ENCODE measurements at regions not wholly inside any gene's neighbourhood (a gene's known extent, or its start where the extent isn't known, plus 50 kb on each side); places are given as distances from the start of the nearest gene placed in this dataset.
A peak's percentile ranks its signal among the peaks of the same experiment; 100 is the strongest.
"Not testable (repeated sequence)": the region's sequence is repeated elsewhere in the genome, so short reads cannot be mapped to it uniquely, and the experiment has no call there.

DNA sequence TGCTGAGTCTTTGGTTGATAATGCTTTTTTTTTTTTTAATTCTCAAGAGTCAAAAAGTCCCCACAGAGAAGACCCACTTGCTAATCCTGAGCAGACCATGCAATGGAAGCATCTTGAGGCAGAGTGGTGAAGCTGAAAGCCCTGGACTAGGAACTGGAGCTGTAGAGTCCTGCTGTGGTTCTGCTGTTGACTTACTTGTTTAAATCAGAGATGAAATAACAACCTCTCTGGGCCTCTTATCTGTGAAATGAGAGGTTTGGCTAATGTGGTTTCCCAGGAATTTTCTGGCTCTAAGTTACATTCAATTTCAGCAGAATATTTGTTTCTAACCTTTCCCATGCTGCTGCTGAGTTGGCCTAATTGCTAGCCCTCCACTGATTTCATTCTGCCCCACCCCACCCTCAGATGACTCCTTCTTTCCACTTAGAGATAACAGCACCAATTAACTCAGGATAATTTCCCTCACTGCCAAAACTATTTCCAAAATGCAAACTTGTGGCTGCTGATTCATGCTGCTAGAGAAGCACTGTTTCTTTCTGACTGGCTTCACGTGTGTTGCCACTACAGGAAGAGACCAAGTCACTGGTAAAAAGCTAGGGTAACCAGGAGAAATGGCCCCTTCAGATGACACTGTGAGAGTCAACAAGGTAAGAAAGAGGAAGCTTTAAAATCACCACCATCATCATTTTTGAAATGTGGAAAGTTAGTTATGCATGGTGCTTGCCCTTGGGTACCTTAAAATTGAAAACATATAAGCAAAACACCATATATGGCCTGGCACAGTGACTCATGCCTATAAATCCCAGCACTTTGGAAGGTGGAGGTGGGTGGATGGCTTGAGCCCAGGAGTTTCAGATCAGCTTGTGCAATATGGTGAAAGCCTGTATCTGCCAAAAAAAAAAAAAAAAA, 326.4 kb downstream of the DCHS2 start:
- Mint-ChIP-seq H3K36me3 (no peaks in the 10 kb centered on the region), H3K4me3 (no peak overlapping the region), H3K9me3 (ENCODE audit: low read depth) (no peaks in the 10 kb centered on the region), H3K27me3 (peaks cover 17% of the 10 kb centered on the region), H3K27ac (peak overlapping the region; percentile 51), H3K4me1 (ENCODE audit: low read depth) (peaks cover 8% of the 10 kb centered on the region)

DNA sequence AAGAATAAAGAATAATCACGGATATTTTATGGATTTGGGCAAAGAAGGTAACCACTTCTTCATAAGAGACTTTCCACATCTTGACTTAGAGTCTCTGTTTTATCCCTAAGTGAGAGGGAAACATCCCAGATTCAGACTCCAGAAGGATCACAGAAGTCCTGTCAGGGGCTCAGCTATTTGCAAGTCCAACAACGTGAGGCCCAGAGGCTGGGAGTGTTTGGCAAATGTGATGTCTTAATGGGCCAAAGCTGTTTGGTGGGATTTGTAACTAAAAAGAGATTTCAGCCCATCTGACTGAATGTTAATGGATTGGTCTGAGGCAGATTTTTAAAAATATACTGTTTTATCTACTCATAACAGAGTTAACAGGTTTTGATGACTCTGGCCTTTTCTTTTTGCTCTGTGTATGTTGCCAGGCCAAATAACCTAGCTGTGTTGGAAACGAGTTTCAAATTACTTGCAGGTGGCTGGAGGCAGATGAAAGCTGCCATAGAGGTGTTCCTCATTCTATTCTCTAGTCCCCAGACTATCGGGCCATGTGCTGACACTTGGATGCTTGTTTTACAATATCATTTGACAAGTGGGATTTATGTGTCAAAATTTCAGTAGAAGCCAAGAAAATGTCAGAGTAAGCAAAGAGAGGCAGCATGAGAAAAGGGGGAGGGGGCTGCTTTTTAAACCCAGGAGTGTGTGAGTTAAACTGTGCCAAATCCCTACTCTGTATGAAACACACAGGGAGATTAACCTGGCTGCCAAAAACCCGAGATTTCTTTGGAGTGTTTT, 330.9 kb downstream of the DCHS2 start:
- no peak overlapping the region for H3K4me3 Mint-ChIP-seq
- no peaks in the 10 kb centered on the region for H3K36me3 Mint-ChIP-seq
- no peak overlapping the region for H3K27ac Mint-ChIP-seq
- no peaks in the 10 kb centered on the region for H3K9me3 Mint-ChIP-seq (ENCODE audit: low read depth)
- H3K4me1 Mint-ChIP-seq (ENCODE audit: low read depth), result peaks cover 7% of the 10 kb centered on the region
- peaks cover 26% of the 10 kb centered on the region for H3K27me3 Mint-ChIP-seq

DNA sequence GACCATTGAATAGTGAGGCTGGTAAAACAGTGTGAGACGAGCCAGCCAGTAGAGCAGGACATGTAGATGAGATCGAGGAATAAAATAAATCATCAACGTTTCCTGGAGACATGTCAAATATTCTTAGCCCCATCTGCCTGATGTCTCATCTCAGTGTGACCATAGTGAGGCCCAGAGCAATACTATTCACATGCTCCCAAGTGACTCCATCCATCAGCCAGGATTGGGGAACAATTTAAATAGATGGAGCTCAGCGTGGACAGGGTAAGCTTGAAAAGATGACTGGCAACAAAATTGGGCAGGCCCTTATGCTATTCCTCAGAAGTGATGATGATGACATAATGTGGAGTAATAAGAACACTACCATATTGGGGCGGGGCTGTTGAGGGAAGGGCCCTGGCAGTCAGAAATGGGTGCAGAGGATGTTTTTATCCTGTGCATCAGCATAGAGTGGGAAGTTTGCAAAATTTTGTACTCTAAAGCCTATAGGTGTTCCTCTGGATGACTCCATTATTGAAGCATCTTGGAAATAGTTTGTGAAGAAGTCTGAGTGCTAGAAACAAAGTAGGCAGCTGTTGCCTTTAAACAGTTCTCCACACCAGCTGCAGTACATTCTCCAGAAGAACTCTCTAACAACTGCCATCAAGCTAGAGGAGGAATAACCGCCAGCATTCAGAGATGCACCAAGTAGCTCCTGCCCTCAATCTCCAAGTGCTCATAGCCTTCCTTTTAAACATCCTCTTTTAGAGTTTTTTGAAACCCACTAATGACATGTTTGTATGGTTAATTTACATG, 333.0 kb downstream of the DCHS2 start:
- no peaks in the 10 kb centered on the region for H3K9me3 Mint-ChIP-seq (ENCODE audit: low read depth)
- H3K4me3 Mint-ChIP-seq, result no peak overlapping the region
- no peaks in the 10 kb centered on the region for H3K36me3 Mint-ChIP-seq
- H3K4me1 Mint-ChIP-seq (ENCODE audit: low read depth), result no peaks in the 10 kb centered on the region
- H3K27ac Mint-ChIP-seq, result no peak overlapping the region
- H3K27me3 Mint-ChIP-seq, result peaks cover 22% of the 10 kb centered on the region

DNA sequence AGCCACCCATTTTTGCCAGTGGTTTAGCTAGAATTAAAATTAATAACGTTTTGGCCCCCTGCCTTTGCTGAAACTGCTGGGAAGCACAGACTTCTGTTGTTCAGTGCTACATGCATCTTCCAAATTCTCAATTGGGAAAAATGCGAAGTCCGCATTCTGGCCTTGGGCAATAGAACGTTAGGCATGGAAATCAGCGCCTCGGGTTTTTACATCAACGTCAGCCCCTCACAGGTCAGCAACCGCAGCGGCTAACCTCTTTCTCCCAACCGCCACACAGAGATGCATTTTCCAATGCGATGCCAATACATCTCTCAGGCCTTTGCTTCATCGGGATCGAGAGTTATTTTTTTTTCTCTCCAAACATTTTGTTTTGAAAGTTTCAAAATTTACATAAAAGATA, 339.1 kb downstream of the DCHS2 start:
- H3K27ac Mint-ChIP-seq, result no peak overlapping the region
- no peaks in the 10 kb centered on the region for H3K36me3 Mint-ChIP-seq
- peaks cover 1% of the 10 kb centered on the region for H3K27me3 Mint-ChIP-seq
- H3K4me3 Mint-ChIP-seq, result no peak overlapping the region
- H3K4me1 Mint-ChIP-seq (ENCODE audit: low read depth), result no peaks in the 10 kb centered on the region
- no peaks in the 10 kb centered on the region for H3K9me3 Mint-ChIP-seq (ENCODE audit: low read depth)

DNA sequence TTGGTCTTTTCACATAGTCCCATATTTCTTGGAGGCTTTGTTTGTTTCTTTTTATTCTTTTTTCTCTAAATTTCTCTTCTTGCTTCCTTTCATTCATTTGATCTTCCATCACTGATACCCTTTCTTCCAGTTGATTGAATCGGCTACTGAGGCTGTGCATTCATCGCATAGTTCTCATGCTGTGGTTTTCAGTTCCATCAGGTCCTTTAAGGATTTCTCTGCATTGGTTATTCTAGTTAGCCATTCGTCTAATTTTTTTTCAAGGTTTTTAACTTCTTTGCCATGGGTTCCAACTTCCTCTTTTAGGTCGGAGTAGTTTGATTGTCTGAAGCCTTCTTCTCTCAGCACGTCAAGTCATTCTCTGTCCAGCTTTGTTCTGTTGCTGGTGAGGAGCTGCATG, 342.4 kb downstream of the DCHS2 start:
- H3K36me3 Mint-ChIP-seq; H3K4me3 Mint-ChIP-seq; H3K27ac Mint-ChIP-seq; H3K4me1 Mint-ChIP-seq (ENCODE audit: low read depth); H3K27me3 Mint-ChIP-seq; H3K9me3 Mint-ChIP-seq (ENCODE audit: low read depth): not testable (repeated sequence)

DNA sequence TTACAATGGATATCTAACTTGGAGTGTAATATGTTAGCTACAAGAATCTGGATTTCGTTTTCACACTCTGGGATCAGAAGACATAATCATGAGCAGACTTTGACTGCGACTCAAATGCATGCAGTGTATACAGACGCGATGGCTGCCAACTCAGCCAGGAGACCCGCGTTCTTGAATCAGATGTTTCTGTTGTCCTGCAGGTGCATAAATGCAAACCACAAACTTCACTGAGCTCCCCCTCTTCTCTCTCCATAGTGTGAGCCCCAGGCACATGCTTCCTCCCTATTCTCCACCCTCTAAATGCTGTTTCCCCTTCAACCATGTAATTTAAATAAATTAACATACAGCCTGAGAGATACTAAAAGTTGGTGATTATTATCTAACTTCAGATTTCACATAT, 347.9 kb downstream of the DCHS2 start:
- Mint-ChIP-seq H3K27me3 (peaks cover 1% of the 10 kb centered on the region), H3K9me3 (ENCODE audit: low read depth) (no peaks in the 10 kb centered on the region), H3K4me1 (ENCODE audit: low read depth) (no peaks in the 10 kb centered on the region), H3K4me3 (no peak overlapping the region), H3K36me3 (no peaks in the 10 kb centered on the region), H3K27ac (no peak overlapping the region)

DNA sequence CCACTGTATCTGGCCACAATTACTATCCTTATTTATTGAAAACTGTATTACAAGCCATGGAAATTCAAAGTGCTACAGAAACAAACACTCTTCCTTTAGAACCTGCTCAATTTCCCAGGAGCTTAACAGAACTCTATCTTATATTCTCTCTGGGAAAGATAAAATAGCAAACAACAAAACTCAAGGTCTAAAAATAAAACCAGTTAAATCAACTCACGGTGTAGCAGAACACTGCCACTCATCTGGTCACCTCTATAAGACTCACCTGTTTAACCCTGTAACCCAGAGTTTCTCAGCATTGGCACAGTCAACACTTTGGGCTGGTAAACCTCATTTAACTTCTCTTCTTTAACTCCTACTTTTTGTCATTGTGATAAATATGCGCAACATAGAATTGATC, 348.9 kb downstream of the DCHS2 start:
- H3K4me3 Mint-ChIP-seq, result no peak overlapping the region
- no peak overlapping the region for H3K27ac Mint-ChIP-seq
- no peaks in the 10 kb centered on the region for H3K27me3 Mint-ChIP-seq
- H3K36me3 Mint-ChIP-seq, result no peaks in the 10 kb centered on the region
- H3K9me3 Mint-ChIP-seq (ENCODE audit: low read depth), result no peaks in the 10 kb centered on the region
- no peaks in the 10 kb centered on the region for H3K4me1 Mint-ChIP-seq (ENCODE audit: low read depth)

DNA sequence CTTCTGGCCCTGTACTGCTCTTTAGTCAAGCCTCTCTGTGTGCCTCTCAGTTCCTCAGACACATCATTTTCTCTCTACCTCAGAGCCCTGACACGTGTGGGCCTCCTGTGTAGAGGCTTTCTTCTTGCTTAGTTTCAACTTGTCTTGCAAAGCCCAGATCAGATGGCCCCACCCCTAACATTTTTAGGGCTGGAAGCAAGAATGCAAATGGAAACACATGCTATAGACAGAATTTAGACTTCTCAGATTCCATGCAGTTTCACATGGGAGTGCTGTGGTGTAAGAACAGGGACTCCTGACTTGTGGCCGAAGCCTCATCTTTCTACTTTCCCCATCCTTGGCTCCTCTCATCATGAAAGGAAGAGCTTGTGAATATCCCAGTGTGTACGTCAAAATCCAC, 350.7 kb downstream of the DCHS2 start:
- Mint-ChIP-seq H3K4me3 (no peak overlapping the region), H3K9me3 (ENCODE audit: low read depth) (no peaks in the 10 kb centered on the region), H3K36me3 (no peaks in the 10 kb centered on the region)

DNA sequence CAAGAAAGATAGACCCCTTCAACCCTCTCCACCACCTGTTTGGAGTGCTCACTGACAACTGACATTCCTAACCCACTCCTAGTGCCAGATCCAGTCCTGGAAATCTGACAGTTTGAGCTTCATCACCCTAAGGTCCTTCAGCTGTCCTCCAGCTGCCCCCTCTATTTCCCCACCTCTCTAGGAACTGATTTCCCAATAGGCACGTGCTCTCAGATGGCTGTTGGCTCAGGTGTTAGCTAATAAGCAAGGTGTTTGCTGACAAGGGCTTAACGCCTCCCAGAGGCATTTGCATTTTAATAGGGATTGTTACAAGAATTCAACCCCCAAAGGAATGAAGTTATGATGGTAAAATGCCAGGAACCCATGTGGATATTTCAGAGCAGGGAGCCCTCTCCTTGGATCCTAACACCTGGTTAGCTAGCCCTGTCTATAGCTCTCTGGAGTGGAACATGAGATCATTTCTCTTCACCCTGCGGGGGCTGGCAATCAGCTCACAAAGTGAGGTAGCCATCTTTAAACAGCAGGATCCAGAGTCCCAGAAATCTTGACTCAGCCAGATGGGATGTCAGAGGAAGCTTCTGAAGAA, 348.5 kb upstream of the SFRP2 start:
- no peak overlapping the region for H3K4me3 Mint-ChIP-seq
- no peaks in the 10 kb centered on the region for H3K27me3 Mint-ChIP-seq
- no peaks in the 10 kb centered on the region for H3K4me1 Mint-ChIP-seq (ENCODE audit: low read depth)
- H3K36me3 Mint-ChIP-seq, result no peaks in the 10 kb centered on the region
- no peak overlapping the region for H3K27ac Mint-ChIP-seq
- no peaks in the 10 kb centered on the region for H3K9me3 Mint-ChIP-seq (ENCODE audit: low read depth)

More for the DNA sequence above, 350.7 kb downstream of the DCHS2 start:
- Mint-ChIP-seq H3K27me3 (no peaks in the 10 kb centered on the region), H3K27ac (no peak overlapping the region), H3K4me1 (ENCODE audit: low read depth) (no peaks in the 10 kb centered on the region)

DNA sequence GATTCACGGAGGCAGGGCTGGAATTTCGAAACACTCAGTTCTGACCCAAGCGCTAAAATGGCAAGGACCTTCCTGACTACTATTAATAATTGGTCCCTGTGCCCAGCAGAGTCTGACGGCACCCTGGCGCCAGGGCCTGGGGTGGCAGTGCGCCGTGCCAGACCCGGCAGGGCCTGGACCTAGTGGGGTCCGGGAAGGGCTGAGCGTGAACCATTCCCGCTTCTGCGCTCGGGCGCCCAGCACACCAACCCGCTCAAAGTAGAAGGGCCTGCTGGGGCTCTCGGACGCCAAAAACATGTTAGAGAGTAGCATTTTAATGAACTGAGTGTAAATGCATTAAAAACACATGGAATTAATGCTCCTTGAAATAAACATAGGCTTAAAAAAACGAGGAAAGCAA, 346.7 kb upstream of the SFRP2 start:
- Mint-ChIP-seq H3K9me3 (ENCODE audit: low read depth) (no peaks in the 10 kb centered on the region), H3K4me3 (no peak overlapping the region), H3K4me1 (ENCODE audit: low read depth) (no peaks in the 10 kb centered on the region), H3K36me3 (no peaks in the 10 kb centered on the region), H3K27ac (no peak overlapping the region), H3K27me3 (no peaks in the 10 kb centered on the region)

DNA sequence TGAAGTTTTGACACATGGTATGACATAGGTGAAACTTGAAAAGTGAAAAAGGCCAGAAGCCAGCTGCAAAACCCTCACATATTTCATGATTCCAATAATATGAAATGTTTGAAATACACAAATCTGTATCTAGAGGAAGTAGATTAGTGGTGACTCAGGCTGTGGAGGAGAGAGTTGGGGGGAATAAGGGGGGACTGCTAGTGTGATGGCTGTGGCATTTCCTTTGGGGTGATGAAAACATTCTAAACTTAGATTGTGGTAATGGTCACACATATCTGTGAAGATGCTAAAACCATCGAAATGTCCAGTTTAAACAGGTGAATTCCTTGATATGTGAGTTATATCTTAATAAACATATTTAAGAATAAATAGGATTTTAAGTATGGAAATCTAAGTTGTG, 343.5 kb upstream of the SFRP2 start:
- no peaks in the 10 kb centered on the region for H3K4me1 Mint-ChIP-seq (ENCODE audit: low read depth)
- peaks cover 2% of the 10 kb centered on the region for H3K36me3 Mint-ChIP-seq
- H3K4me3 Mint-ChIP-seq, result no peak overlapping the region
- no peaks in the 10 kb centered on the region for H3K9me3 Mint-ChIP-seq (ENCODE audit: low read depth)
- H3K27me3 Mint-ChIP-seq, result peaks cover 8% of the 10 kb centered on the region
- no peak overlapping the region for H3K27ac Mint-ChIP-seq

DNA sequence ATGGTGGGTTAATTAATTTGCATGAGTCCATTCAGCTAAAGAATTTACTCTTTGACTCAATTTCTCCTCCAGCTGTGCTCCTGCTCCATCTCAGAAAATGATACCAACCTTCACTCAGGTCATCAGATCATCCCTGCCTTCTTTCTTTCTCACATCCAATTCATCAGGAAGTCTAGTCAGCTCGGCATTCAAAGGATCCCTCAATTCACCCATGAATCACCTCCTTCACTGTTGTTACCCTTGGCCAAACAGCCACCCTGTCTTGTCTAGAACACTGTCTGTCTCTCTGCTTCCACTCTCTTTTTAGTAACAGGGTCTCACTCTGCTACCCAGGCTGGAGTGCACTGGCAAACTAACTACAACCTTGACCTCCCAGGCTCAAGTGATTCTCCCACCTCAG, 337.4 kb upstream of the SFRP2 start:
- H3K27me3 Mint-ChIP-seq, result peaks cover 16% of the 10 kb centered on the region
- no peak overlapping the region for H3K4me3 Mint-ChIP-seq
- no peaks in the 10 kb centered on the region for H3K4me1 Mint-ChIP-seq (ENCODE audit: low read depth)
- H3K27ac Mint-ChIP-seq, result no peak overlapping the region
- peaks cover 2% of the 10 kb centered on the region for H3K36me3 Mint-ChIP-seq
- no peaks in the 10 kb centered on the region for H3K9me3 Mint-ChIP-seq (ENCODE audit: low read depth)

DNA sequence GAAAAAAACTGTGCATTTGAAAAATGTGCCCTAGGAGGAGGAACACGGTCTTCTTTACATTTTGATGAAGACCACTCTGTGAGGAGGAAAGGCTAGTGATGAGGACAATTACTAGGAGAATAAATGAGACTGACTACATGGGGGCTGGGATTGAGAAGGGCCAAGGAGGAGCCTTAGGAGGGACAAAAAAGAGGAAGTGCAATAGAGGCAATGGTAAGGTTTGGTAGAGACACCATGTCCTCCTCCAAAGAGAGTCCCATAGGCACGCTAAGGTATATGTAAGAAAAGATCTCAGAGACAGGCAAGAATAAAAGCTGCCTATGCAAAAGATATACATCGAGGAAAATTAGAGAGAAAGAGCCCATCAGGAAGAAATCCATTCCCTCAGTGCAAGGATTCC, 336.5 kb upstream of the SFRP2 start:
- Mint-ChIP-seq H3K4me1 (ENCODE audit: low read depth) (no peaks in the 10 kb centered on the region), H3K4me3 (no peak overlapping the region), H3K27ac (no peak overlapping the region), H3K36me3 (peaks cover 2% of the 10 kb centered on the region), H3K9me3 (ENCODE audit: low read depth) (no peaks in the 10 kb centered on the region), H3K27me3 (peaks cover 16% of the 10 kb centered on the region)

DNA sequence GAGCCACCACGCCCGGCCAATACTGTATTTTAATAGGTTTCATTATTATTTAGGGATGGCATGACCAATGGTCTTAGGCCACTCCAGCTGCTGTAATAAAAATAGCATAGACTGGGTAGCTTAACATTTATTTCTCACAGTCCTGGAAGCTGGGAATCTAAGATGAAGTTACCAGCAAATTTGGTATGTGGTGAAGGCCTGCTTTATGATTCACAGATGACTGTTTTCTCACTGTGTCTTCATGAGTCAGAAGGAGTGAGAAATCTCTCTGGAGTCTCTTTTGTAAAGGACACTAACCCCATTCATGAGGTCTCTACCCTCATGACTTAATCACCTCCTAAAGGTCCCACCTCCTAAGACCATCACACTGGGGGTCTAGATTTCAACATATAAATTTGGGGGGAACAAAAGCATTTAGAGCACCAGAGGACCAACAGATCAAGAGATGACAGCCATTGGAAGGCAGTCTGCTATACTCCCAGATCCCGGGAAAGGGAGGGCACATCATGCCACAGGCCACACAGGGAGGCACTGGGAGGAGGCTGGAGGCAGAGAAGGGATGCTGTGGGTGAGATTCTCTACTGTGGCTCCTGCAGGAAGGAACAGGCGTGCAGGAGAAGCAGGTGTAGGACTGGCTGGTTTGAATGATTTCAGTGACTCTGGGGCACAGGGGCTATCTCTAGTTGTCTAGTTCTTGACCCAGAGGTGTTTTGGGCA, 335.8 kb upstream of the SFRP2 start:
- Mint-ChIP-seq H3K9me3 (ENCODE audit: low read depth) (no peaks in the 10 kb centered on the region), H3K36me3 (peaks cover 2% of the 10 kb centered on the region), H3K27ac (no peak overlapping the region), H3K4me1 (ENCODE audit: low read depth) (no peaks in the 10 kb centered on the region), H3K27me3 (peaks cover 16% of the 10 kb centered on the region), H3K4me3 (no peak overlapping the region)
